DMS153 (cell line): ENCODE measurements at regions not wholly inside any gene's neighbourhood (a gene's known extent, or its start where the extent isn't known, plus 50 kb on each side); places are given as distances from the start of the nearest gene placed in this dataset.

Experiments used
- DNase-seq: peaks from one replicate; lab custom pipeline; 2025; lab: John Stamatoyannopoulos, UW

DNA sequence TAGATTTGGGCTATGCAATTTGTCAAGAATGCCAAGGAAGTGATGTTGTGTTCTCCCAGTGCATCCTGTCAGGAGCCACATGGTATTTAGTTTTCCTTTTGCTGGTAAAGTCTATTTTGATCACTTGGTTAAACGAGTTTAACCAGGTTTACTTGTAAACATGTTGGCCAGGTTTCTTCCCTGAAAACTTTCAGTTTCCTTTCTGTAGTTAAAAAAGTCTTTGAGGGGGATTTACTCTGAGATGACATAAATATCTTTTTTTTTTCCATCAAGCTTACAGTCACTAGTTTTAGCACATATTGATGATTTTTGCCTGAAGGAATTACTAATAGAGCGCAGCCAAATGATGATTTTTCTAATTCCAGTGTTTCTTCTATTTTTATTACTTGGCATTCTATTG is 320.5 kb downstream of the PHF14 start:
- DNase-seq = no peak

DNA sequence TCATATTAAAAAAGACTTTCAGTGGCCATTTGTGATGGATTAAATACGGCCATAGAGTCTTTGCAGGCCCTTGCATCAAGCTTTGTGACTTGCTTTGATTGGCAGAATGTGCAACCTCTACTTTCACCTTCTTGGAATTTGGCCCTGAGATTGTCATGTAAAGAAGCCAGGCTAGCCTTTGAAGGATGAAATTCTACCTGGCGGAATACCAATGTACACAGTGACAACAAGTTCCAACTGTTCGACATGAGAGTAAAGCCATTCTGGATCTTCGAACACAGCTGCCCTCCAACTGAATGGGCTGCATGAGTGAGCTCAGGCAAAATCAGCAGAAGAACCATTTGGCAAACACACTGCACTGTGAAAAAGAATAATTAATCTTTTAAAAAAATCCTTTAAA is 321.3 kb downstream of the PHF14 start:
- DNase-seq = no peak

DNA sequence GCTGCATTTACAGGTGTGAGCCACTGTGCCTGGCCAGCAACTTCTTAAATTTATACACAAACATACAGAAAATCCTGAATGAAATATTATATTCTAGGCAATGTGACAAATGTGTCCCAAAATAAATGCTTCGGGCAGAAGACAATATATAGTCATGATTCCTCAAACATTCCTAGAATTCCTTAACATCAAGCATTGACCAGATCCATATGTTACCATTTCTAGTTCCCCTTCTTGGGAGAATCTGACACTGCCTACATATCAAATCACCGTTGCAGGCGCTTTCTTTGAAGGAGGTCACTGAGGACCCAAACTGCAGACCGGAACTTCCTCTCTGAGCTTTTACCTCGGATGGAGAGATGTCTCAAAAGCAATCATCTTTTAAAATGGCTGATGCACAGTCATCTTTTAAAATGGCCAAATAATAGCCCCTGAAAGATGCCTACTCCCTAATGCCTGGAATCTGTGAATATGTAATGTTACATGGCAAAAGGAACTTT is 323.5 kb downstream of the PHF14 start:
- no peak for DNase-seq

DNA sequence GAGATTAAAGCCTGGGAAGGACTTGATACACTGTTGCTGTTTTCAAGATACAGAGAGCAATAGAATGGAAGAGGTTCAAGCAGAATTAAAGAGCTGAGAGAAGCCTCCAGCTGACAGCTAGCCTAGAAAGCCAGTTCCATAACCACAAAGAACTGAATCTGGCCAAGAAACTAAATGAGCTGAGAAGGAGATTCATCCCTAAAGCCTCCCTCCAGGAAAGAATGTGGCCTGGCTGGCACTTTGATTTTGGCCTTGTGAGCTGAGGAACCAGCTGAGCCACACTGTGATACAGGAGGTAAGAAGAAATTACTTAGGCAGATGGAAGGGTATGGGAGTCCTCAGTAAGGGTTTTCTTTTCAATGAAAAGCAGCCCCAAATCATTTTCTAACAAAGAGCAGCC is 324.1 kb downstream of the PHF14 start:
- DNase-seq = no peak

DNA sequence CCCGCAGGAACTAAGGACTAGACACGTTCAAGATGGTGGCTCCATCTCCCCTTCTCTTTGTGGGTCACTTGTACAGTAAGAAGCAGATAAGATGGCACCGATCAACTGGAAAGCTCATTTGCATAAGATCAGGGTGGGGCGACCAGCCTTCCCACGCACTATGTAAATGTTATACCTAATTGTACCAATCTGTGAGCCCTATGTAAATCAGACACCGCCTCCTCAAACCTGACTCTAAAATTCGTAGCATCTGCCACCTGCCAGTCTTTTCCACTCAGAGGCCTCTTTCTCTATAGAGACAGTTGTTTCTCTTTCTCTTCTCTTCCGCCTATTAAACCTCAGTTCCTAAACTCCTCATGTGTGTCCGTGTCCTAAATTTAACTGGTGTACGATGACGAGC is 324.5 kb downstream of the PHF14 start:
- DNase-seq = no peak

DNA sequence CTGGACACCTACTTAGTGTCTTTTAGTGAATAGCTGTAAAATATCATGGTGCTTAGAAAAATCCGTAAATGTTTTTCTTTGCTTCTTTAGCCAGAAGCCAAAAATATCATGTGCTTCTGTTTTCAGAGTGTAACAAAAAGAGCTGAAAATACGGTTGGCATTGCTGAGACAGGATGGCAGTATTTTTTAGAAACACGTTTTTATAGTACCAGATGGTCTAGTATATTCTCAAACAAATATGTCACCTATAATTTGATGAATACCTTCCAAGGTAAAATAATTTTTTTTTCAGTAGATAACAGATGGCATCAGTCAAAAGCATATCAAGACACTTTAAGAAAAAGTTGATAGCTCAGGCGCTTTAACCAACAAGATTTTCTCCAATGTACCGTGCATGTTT is 326.6 kb downstream of the PHF14 start:
- DNase-seq = no peak

DNA sequence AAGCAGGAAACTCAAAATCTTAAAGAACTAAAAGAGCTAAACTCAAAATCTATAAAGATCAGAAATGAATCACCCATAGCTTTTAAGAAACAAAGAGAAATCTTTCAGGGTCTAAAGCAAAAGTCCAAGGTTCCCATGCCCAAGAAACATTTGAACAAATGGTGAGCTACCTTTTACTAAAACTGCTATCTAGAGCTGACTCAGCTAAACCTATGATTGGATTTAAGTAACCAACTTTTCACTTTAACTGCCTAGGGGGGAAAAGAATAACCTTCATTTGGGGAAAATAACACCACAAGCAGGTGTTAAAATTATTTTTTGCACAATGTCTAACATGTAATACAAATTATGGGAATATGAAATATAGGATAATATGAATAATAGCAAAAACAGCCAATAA is 328.4 kb downstream of the PHF14 start:
- no peak for DNase-seq

DNA sequence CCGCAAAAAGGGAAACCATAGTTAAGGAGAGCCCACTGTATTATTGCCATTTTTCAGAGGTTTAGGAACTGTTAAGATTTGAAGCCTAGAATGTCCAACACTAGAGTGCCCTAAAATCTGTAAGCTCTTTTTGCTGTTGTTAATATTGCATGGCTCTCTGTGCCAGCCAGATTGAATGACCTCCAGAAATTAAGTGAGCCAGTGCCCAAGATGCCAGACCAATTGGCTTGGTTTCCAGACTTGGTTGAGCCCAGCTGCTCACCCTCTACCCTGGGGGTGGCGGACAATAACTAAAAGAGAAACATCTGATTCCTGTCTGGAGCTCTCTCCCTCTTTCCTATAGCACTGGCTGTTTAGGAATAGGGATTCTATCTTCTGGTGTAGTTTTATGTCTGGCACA is 340.1 kb downstream of the PHF14 start:
- DNase-seq = no peak

DNA sequence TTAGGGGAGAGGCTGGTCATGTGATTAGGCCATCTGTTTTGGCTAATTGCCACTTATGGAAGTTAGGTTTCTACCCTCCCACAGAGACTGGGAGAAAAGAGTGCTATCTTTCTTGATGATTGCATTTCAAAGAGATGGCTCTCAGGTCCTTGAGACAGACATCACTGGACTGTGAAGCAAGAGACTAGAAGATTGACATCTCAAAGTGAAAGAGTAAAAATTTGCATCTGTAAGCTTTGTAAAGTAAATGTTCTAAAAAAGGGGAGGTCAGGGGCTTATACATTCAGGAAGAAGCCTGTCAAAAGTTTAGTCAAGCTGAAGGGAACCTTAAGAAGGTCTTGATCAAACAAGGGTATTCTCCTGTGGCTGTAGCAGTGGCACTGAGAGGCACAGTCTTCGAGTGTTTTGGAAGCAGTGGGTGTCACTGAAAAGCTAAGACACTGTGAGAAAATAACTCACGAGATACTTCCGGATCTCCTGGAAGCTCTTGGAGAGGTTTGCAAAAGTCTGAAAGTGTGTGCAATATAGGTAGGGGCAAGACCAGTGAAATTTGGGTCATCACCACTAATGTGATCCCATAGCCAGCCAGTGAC is 342.1 kb downstream of the PHF14 start:
- no peak for DNase-seq

DNA sequence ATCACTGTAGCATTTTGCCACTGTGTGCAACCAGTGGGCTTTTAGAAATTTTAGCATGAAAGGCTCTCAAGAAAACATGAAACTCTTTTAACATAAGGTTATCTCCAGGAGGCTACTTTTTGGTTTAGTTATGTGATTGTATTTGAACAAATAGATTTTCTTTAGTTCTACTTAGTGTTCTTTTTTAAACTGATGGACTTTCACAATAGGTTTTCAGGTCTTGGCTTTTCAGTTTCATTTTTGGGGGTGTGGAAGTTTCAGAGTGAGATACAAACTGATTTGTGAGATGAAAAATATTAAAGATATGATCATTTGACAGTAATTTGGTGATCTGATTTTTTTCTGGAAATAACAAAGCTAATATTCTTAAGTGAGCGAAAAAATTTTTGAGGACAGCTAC is 344.1 kb downstream of the PHF14 start:
- DNase-seq = no peak

DNA sequence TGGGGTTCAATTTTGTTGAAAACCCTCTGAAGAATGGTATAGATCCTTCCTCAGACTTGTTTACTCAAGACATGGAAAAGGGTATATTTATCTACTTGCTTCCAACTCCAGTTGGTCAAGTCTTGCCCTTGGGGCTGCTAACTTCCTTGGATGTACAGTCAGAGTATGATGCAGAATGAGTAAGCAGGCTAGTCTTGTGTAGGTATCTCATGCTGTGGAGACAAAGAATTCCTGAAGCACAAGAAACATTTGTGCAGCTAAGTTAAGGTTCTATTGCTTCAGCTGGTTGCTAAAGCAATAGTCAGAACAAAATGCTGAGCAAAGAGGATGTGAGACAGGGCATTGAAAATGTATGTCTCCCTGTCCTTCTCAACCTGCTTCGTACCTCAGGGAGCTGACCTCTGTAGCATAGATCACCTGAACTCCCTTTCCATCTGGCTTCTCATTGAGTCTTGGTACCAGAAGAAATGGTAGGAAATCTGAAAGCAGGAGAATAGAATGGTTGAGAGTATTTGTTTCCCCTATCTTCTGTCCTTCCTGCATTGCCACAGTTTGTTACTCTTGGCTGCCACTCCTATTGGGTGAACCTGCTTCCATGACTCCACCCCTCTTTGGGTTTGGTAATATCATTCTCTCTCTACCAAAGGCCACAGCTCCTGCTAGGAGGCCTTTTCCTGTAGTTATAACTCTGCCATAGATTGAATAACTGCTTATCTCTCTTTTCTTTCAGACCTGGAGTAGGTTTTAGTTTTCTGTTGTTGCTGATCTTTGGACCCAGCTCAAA is 346.0 kb downstream of the PHF14 start:
- DNase-seq = no peak
